ENCODE measurements at regions not wholly inside any gene's neighbourhood (a gene's known extent, or its start where the extent isn't known, plus 50 kb on each side); places are given as distances from the start of the nearest gene placed in this dataset.

- no peak overlapping the region for H3K4me3 ChIP-seq (ENCODE audit: low read depth, low read length)
- H3K27me3 ChIP-seq (ENCODE audit: insufficient read depth, low read depth, severe bottlenecking) = no peaks in the 10 kb centered on the region
- peaks cover 100% of the 10 kb centered on the region for H3K36me3 ChIP-seq
- H3K9me3 ChIP-seq (ENCODE audit: severe bottlenecking) = no peaks in the 10 kb centered on the region
- no peak for DNase-seq
- peak overlapping the region; percentile 25; the same call in 1 of the 2 replicates for H3K27ac ChIP-seq
- TF ChIP-seq CTCF (IDR thresholded peaks at IDR 0.05; ENCODE audit: low read depth, low read length) = no peak
These were observed 103.1 kb downstream of the RFLNA start for GRCh38 chr12:124397807-124398577.

GRCh38 chr12:124397399-124397679, 102.4 kb downstream of the RFLNA start:
- Histone ChIP-seq H3K27me3 (ENCODE audit: insufficient read depth, low read depth, severe bottlenecking) (no peaks in the 10 kb centered on the region), H3K36me3 (peaks cover 100% of the 10 kb centered on the region)
- peak; percentile 70 for DNase-seq

GRCh38 chr12:124396544-124397398, 101.9 kb downstream of the RFLNA start:
- H3K27ac ChIP-seq = peak overlapping the region; percentile 25; the same call in 1 of the 2 replicates
- H3K27me3 ChIP-seq (ENCODE audit: insufficient read depth, low read depth, severe bottlenecking) = no peaks in the 10 kb centered on the region
- no peak for DNase-seq
- no peak for TF ChIP-seq CTCF (IDR thresholded peaks at IDR 0.05; ENCODE audit: low read depth, low read length)
- H3K36me3 ChIP-seq = peaks cover 100% of the 10 kb centered on the region
- H3K9me3 ChIP-seq (ENCODE audit: severe bottlenecking) = no peaks in the 10 kb centered on the region
- no peak overlapping the region for H3K4me3 ChIP-seq (ENCODE audit: low read depth, low read length)

More at GRCh38 chr12:124397399-124397679, 102.4 kb downstream of the RFLNA start:
- no peak for TF ChIP-seq CTCF (IDR thresholded peaks at IDR 0.05; ENCODE audit: low read depth, low read length)
- Histone ChIP-seq H3K4me3 (ENCODE audit: low read depth, low read length) (no peak overlapping the region), H3K9me3 (ENCODE audit: severe bottlenecking) (no peaks in the 10 kb centered on the region), H3K27ac (peak overlapping the region; percentile 25; the same call in 1 of the 2 replicates)

DNA sequence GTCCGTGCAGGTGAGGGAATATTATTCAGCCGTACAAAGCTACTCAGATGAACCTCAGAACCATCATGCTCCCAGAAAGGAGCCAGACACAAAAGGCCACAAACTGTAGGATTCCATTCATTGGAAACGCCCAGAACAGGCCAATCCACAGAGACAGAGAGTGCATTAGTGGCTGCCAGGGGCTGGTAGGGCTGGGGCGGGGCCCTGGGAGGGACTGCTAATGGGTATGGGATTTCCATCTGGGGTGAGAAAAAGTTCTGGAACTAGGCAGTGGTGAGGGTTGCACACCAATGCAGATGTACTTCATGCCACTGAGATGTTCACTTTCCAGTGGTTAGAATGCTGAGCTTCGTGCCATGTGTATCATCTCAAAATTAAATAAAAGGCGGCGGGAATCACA, 101.1 kb downstream of the RFLNA start:
- H3K27me3 ChIP-seq (ENCODE audit: insufficient read depth, low read depth, severe bottlenecking) = no peaks in the 10 kb centered on the region
- DNase-seq = no peak
- no peak for TF ChIP-seq CTCF (IDR thresholded peaks at IDR 0.05; ENCODE audit: low read depth, low read length)
- no peak overlapping the region for H3K4me3 ChIP-seq (ENCODE audit: low read depth, low read length)
- H3K27ac ChIP-seq = no peak overlapping the region
- H3K9me3 ChIP-seq (ENCODE audit: severe bottlenecking) = no peaks in the 10 kb centered on the region
- H3K36me3 ChIP-seq = peaks cover 95% of the 10 kb centered on the region

- no peak for DNase-seq
- Histone ChIP-seq H3K4me3 (ENCODE audit: low read depth, low read length) (no peak overlapping the region), H3K36me3 (peaks cover 91% of the 10 kb centered on the region)
These were observed 100.4 kb downstream of the RFLNA start for GRCh38 chr12:124395284-124395752.

More at GRCh38 chr12:124395284-124395752, 100.4 kb downstream of the RFLNA start:
- no peaks in the 10 kb centered on the region for H3K9me3 ChIP-seq (ENCODE audit: severe bottlenecking)
- TF ChIP-seq CTCF (IDR thresholded peaks at IDR 0.05; ENCODE audit: low read depth, low read length) = no peak
- H3K27ac ChIP-seq = no peak overlapping the region
- no peaks in the 10 kb centered on the region for H3K27me3 ChIP-seq (ENCODE audit: insufficient read depth, low read depth, severe bottlenecking)
